Neural cell (in vitro differentiated cells): ENCODE measurements at regions not wholly inside any gene's neighbourhood (a gene's known extent, or its start where the extent isn't known, plus 50 kb on each side); places are given as distances from the start of the nearest gene placed in this dataset.

ENCODE experiments used
- EZH2 ChIP-seq: fragments of 200-600, 300-800 bp; shearing (Covaris generic), sonication (generic); IDR thresholded peaks from 2 replicates; pipeline ENCODE4 v1.6.1; 2014; ENCODE audit warnings: antibody characterized with exemption, low read length, borderline replicate concordance, mild to moderate bottlenecking; ENCODE audit not compliant: insufficient read depth, poor library complexity, severe bottlenecking
- RAD21 ChIP-seq: fragments of 450-650 bp; conservative IDR thresholded peaks from 2 replicates; pipeline ENCODE4 v1.6.1; 2014; ENCODE audit warnings: antibody characterized with exemption, mild to moderate bottlenecking, moderate library complexity
- REST ChIP-seq: IDR thresholded peaks from 2 replicates; pipeline ENCODE4 v1.6.1; 2012; ENCODE audit warnings: borderline replicate concordance
- SMC3 ChIP-seq: fragments of 450-650 bp; conservative IDR thresholded peaks from 2 replicates; pipeline ENCODE4 v1.6.1; 2014; ENCODE audit warnings: antibody characterized with exemption, mild to moderate bottlenecking, moderate library complexity; ENCODE audit not compliant: poor library complexity
- TAF1 ChIP-seq: IDR thresholded peaks from 2 replicates; pipeline ENCODE4 v1.6.1; 2012; ENCODE audit warnings: low read depth
- TF ChIP-seq, protein P1 (sequence below): fragments of 450-650 bp; IDR thresholded peaks from 2 replicates; pipeline ENCODE4 v1.5.1; 2014; ENCODE audit warnings: antibody characterized with exemption, mild to moderate bottlenecking, moderate library complexity; ENCODE audit not compliant: poor library complexity, severe bottlenecking

DNA sequence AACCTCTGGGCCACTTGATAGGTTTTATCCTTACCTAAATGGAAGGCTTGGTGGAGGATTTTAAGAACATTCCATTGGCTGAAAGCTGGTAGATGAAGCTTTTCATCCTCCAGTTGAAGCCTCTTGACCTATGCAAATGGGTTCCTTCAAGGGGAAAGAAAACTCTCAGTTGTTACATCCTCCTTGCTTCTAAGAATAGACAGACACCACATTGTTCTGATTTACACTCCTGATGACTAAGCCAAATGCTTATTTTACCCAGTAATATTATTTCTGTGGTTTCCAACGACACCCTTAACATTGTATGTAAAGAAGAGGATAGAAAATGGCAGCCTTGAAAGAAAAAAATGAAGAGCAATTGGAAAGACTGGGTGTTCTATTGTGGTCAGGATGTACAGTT is 480.5 kb downstream of the OTOL1 start:
- TF ChIP-seq, protein P1, sequence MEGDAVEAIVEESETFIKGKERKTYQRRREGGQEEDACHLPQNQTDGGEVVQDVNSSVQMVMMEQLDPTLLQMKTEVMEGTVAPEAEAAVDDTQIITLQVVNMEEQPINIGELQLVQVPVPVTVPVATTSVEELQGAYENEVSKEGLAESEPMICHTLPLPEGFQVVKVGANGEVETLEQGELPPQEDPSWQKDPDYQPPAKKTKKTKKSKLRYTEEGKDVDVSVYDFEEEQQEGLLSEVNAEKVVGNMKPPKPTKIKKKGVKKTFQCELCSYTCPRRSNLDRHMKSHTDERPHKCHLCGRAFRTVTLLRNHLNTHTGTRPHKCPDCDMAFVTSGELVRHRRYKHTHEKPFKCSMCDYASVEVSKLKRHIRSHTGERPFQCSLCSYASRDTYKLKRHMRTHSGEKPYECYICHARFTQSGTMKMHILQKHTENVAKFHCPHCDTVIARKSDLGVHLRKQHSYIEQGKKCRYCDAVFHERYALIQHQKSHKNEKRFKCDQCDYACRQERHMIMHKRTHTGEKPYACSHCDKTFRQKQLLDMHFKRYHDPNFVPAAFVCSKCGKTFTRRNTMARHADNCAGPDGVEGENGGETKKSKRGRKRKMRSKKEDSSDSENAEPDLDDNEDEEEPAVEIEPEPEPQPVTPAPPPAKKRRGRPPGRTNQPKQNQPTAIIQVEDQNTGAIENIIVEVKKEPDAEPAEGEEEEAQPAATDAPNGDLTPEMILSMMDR: no peak
- no peak for TF ChIP-seq EZH2
- TF ChIP-seq SMC3: no peak
- TF ChIP-seq TAF1: no peak
- no peak for TF ChIP-seq RAD21
- TF ChIP-seq REST: no peak
